HEK293 (cell line): ENCODE measurements at regions not wholly inside any gene's neighbourhood (a gene's known extent, or its start where the extent isn't known, plus 50 kb on each side); places are given as distances from the start of the nearest gene placed in this dataset.

ENCODE experiments used
- CTCF ChIA-PET: fragments of 350-600 bp; formaldehyde crosslinking; extraction: SDS; loops from one replicate; lab custom pipeline; 2021; ENCODE audit warnings: antibody characterized with exemption; lab: Yijun Ruan, JAX
- POLR2A ChIA-PET: fragments of 300-600 bp; formaldehyde crosslinking; extraction: SDS; loops from one replicate; lab custom pipeline; 2020; ENCODE audit warnings: antibody characterized with exemption, inconsistent platforms; lab: Yijun Ruan, JAX
- H3K27ac ChIP-seq: fragments of 200-500 bp; sonication (Bioruptor generic); 2 replicates; pipeline ENCODE4 v1.5.1; 2014; ENCODE audit warnings: low read depth, low read length, control low read depth, inconsistent platforms; ENCODE audit errors: extremely low read depth
- H3K36me3 ChIP-seq, 2 experiments: fragments of 200-500 bp in 1 of 2; sonication (Bioruptor generic) in 1 of 2; 1 replicate in 1 of 2; 2 replicates in 1 of 2; pipeline ENCODE4 v1.5.1; 2014 to 2017; ENCODE audit warnings: inconsistent platforms in 2 of 2, low read length in 2 of 2; ENCODE audit not compliant: control insufficient read depth in 2 of 2, insufficient read depth in 1 of 2
- H3K4me1 ChIP-seq: fragments of 200-500 bp; sonication (Bioruptor generic); 2 replicates; pipeline ENCODE4 v1.5.1; 2014; ENCODE audit warnings: mild to moderate bottlenecking, low read length, inconsistent platforms; ENCODE audit not compliant: control insufficient read depth, insufficient read depth
- H3K4me3 ChIP-seq: 2 replicates; pipeline ENCODE4 v1.5.1; 2011; ENCODE audit warnings: low read depth, mild to moderate bottlenecking, control low read depth, low read length, moderate library complexity
- H3K9me3 ChIP-seq: fragments of 200-500 bp; sonication (Bioruptor generic); 2 replicates; pipeline ENCODE4 v1.5.1; 2014; ENCODE audit warnings: low read depth, low read length, inconsistent platforms; ENCODE audit not compliant: control insufficient read depth, insufficient read depth
- ATF2 ChIP-seq: fragments of 450-650 bp; formaldehyde crosslinking; IDR thresholded peaks from 2 replicates; pipeline ENCODE4 v1.5.1; 2016; ENCODE audit warnings: missing biosample characterization, missing genetic modification characterization, low read depth
- HOXC10 ChIP-seq: sonication (generic); formaldehyde crosslinking; IDR thresholded peaks from 2 replicates; pipeline ENCODE4 v1.8.1; 2023; ENCODE audit warnings: mild to moderate bottlenecking, missing genetic modification reagents
- IKZF3 ChIP-seq: fragments of 450-650 bp; IDR thresholded peaks from 2 replicates; pipeline ENCODE4 v1.5.0; 2018; ENCODE audit warnings: missing biosample characterization, mild to moderate bottlenecking, missing genetic modification characterization, moderate library complexity
- KLF10 ChIP-seq: fragments of 450-650 bp; IDR thresholded peaks from 2 replicates; pipeline ENCODE4 v1.5.1; 2018; ENCODE audit warnings: missing biosample characterization, mild to moderate bottlenecking, missing genetic modification characterization
- REST ChIP-seq: fragments of 450-650 bp; formaldehyde crosslinking; IDR thresholded peaks from 2 replicates; pipeline ENCODE4 v1.5.1; 2016; ENCODE audit warnings: missing biosample characterization, missing genetic modification characterization
- SCRT1 ChIP-seq: fragments of 450-650 bp; formaldehyde crosslinking; IDR thresholded peaks from 2 replicates; pipeline ENCODE4 v1.5.1; 2016; ENCODE audit warnings: missing biosample characterization, missing genetic modification characterization, borderline replicate concordance
- YY1 ChIP-seq: fragments of 450-650 bp; formaldehyde crosslinking; IDR thresholded peaks from 2 replicates; pipeline ENCODE4 v1.5.1; 2018; ENCODE audit warnings: missing biosample characterization, missing genetic modification characterization
- ZBTB6 ChIP-seq: fragments of 450-650 bp; formaldehyde crosslinking; IDR thresholded peaks from 2 replicates; pipeline ENCODE4 v1.5.1; 2017; ENCODE audit warnings: missing biosample characterization, missing genetic modification characterization
- ZBTB8A ChIP-seq: fragments of 450-650 bp; formaldehyde crosslinking; IDR thresholded peaks from 2 replicates; pipeline ENCODE4 v1.5.1; 2016; ENCODE audit warnings: missing biosample characterization, missing genetic modification characterization
- ZFP37 ChIP-seq: fragments of 450-650 bp; formaldehyde crosslinking; IDR thresholded peaks from 2 replicates; pipeline ENCODE4 v1.5.1; 2016; ENCODE audit warnings: missing biosample characterization, missing genetic modification characterization
- ZNF114 ChIP-seq: fragments of 450-650 bp; formaldehyde crosslinking; IDR thresholded peaks from 2 replicates; pipeline ENCODE4 v1.5.0; 2017; ENCODE audit warnings: missing biosample characterization, missing genetic modification characterization
- ZNF140 ChIP-seq: fragments of 450-650 bp; formaldehyde crosslinking; IDR thresholded peaks from 2 replicates; pipeline ENCODE4 v1.5.1; 2016; ENCODE audit warnings: missing biosample characterization, missing genetic modification characterization
- ZNF169 ChIP-seq: fragments of 450-650 bp; formaldehyde crosslinking; IDR thresholded peaks from 2 replicates; pipeline ENCODE4 v1.5.1; 2016; ENCODE audit warnings: missing biosample characterization, missing genetic modification characterization
- ZNF174 ChIP-seq: fragments of 450-650 bp; formaldehyde crosslinking; IDR thresholded peaks from 2 replicates; pipeline ENCODE4 v1.5.0; 2017; ENCODE audit warnings: missing biosample characterization, mild to moderate bottlenecking, missing genetic modification characterization
- ZNF184 ChIP-seq: fragments of 450-650 bp; IDR thresholded peaks from 2 replicates; pipeline ENCODE4 v1.5.1; 2018; ENCODE audit warnings: missing biosample characterization, mild to moderate bottlenecking, missing genetic modification characterization
- ZNF211 ChIP-seq: fragments of 450-650 bp; formaldehyde crosslinking; IDR thresholded peaks from 2 replicates; pipeline ENCODE4 v1.5.1; 2016; ENCODE audit warnings: low read depth, missing biosample characterization, missing genetic modification characterization
- ZNF221 ChIP-seq: fragments of 450-650 bp; formaldehyde crosslinking; IDR thresholded peaks from 2 replicates; pipeline ENCODE4 v1.5.1; 2017; ENCODE audit warnings: missing biosample characterization, missing genetic modification characterization, borderline replicate concordance
- ZNF23 ChIP-seq: fragments of 450-650 bp; formaldehyde crosslinking; IDR thresholded peaks from 2 replicates; pipeline ENCODE4 v1.5.1; 2016; ENCODE audit warnings: missing biosample characterization, missing genetic modification characterization, borderline replicate concordance
- ZNF24 ChIP-seq: fragments of 450-650 bp; formaldehyde crosslinking; IDR thresholded peaks from 2 replicates; pipeline ENCODE4 v1.5.1; 2016; ENCODE audit warnings: missing biosample characterization, missing genetic modification characterization
- ZNF302 ChIP-seq: fragments of 450-650 bp; formaldehyde crosslinking; IDR thresholded peaks from 2 replicates; pipeline ENCODE4 v1.5.1; 2016; ENCODE audit warnings: missing biosample characterization, missing genetic modification characterization, low read depth
- ZNF324 ChIP-seq: fragments of 450-650 bp; formaldehyde crosslinking; IDR thresholded peaks from 2 replicates; pipeline ENCODE4 v1.5.1; 2016; ENCODE audit warnings: missing biosample characterization, missing genetic modification characterization
- ZNF335 ChIP-seq: fragments of 450-650 bp; formaldehyde crosslinking; conservative IDR thresholded peaks from 2 replicates; pipeline ENCODE4 v1.5.1; 2016; ENCODE audit warnings: missing biosample characterization, missing genetic modification characterization
- ZNF398 ChIP-seq: fragments of 450-650 bp; formaldehyde crosslinking; IDR thresholded peaks from 2 replicates; pipeline ENCODE4 v1.5.1; 2017; ENCODE audit warnings: missing biosample characterization, missing genetic modification characterization
- ZNF514 ChIP-seq: fragments of 450-650 bp; formaldehyde crosslinking; IDR thresholded peaks from 2 replicates; pipeline ENCODE4 v1.5.1; 2016; ENCODE audit warnings: missing biosample characterization, missing genetic modification characterization
- ZNF596 ChIP-seq: fragments of 450-650 bp; IDR thresholded peaks from 2 replicates; pipeline ENCODE4 v1.5.0; 2018; ENCODE audit warnings: missing biosample characterization, mild to moderate bottlenecking, missing genetic modification characterization, moderate library complexity
- ZNF701 ChIP-seq: fragments of 450-650 bp; formaldehyde crosslinking; IDR thresholded peaks from 2 replicates; pipeline ENCODE4 v1.5.1; 2016; ENCODE audit warnings: missing biosample characterization, missing genetic modification characterization
- ZXDB ChIP-seq: fragments of 450-650 bp; formaldehyde crosslinking; IDR thresholded peaks from 2 replicates; pipeline ENCODE4 v1.5.1; 2016; ENCODE audit warnings: missing biosample characterization, missing genetic modification characterization

GRCh38 chr10:105785721-105786120, 1144.6 kb downstream of the SORCS3 start:
- Histone ChIP-seq H3K36me3 (no peaks in the 10 kb centered on the region), H3K4me3 (no peak overlapping the region), H3K4me1 (no peaks in the 10 kb centered on the region), H3K27ac (no peak overlapping the region), H3K9me3 (no peaks in the 10 kb centered on the region)
- TF ChIP-seq ZNF596 (tag by site-specific recombination), result no peak
- TF ChIP-seq ZNF23, result no peak
- no peak for TF ChIP-seq ZXDB (tag by site-specific recombination)
- no peak for TF ChIP-seq ZNF514 (tag by site-specific recombination)
- no peak for TF ChIP-seq ZNF211 (tag by site-specific recombination)
- TF ChIP-seq ZNF324 (tag by site-specific recombination), result no peak
- TF ChIP-seq HOXC10 (CRISPR knock-in tag), result no peak
- no peak for TF ChIP-seq ZNF302 (tag by site-specific recombination)
- TF ChIP-seq ATF2 (tag by site-specific recombination), result no peak
- no peak for TF ChIP-seq YY1 (tag by site-specific recombination)
- TF ChIP-seq REST (tag by site-specific recombination), result no peak
- no peak for TF ChIP-seq KLF10 (tag by site-specific recombination)
- no peak for TF ChIP-seq ZNF24 (tag by site-specific recombination)
- ChIA-PET CTCF (no interaction called here), POLR2A (no interaction called here)

GRCh38 chr10:105783936-105784483, 1142.9 kb downstream of the SORCS3 start:
- H3K4me1 ChIP-seq, result no peaks in the 10 kb centered on the region
- H3K4me3 ChIP-seq, result no peak overlapping the region
- TF ChIP-seq ZFP37 (tag by site-specific recombination) (no peak), ZNF221 (no peak), ZNF140 (tag by site-specific recombination) (no peak)
- CTCF ChIA-PET, result no interaction called here
- no peaks in the 10 kb centered on the region for H3K9me3 ChIP-seq
- H3K36me3 ChIP-seq, result no peaks in the 10 kb centered on the region
- no peak overlapping the region for H3K27ac ChIP-seq
- POLR2A ChIA-PET, result no interaction called here

- CTCF ChIA-PET, result no interaction called here
- Histone ChIP-seq H3K4me3 (no peak overlapping the region), H3K9me3 (no peaks in the 10 kb centered on the region), H3K27ac (no peak overlapping the region), H3K4me1 (no peaks in the 10 kb centered on the region), H3K36me3 (no peaks in the 10 kb centered on the region)
- POLR2A ChIA-PET, result no interaction called here
- no peak for TF ChIP-seq ZNF398
- TF ChIP-seq ZNF114 (tag by site-specific recombination), result no peak
- no peak for TF ChIP-seq ZNF174 (tag by site-specific recombination)
- TF ChIP-seq ZNF184, result no peak
- no peak for TF ChIP-seq ZNF701
- TF ChIP-seq ZBTB8A, result no peak
- no peak for TF ChIP-seq ZNF169 (tag by site-specific recombination)
- no peak for TF ChIP-seq IKZF3 (tag by site-specific recombination)
- no peak for TF ChIP-seq ZBTB6 (tag by site-specific recombination)
- no peak for TF ChIP-seq ZNF335
- no peak for TF ChIP-seq SCRT1
These were observed 1133.8 kb downstream of the SORCS3 start for GRCh38 chr10:105774881-105775280.
